ENCODE measurements at regions not wholly inside any gene's neighbourhood (a gene's known extent, or its start where the extent isn't known, plus 50 kb on each side); places are given as distances from the start of the nearest gene placed in this dataset.
"Not testable (repeated sequence)": the region's sequence is repeated elsewhere in the genome, so short reads cannot be mapped to it uniquely, and the experiment has no call there.

DNA sequence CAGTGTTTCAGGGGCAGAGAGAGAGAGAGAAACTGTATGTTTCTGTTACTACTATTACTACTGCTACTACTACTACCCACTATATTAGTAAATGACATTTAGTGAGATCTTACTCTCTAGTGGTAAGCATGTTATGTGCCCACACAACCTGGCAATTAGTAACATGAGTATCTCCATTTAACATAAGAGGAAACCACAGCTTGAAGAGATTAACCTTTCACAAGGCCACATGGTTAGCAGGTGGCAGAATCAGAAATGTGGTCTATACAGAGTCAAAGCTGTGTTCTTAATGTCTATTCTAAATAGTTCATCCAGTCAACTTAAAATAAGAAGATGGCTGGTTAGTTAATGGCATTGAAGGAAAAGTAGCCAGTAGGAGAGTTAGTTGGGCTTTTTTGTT is 961.6 kb downstream of the MCTP2 start:
- TF ChIP-seq, protein P1, sequence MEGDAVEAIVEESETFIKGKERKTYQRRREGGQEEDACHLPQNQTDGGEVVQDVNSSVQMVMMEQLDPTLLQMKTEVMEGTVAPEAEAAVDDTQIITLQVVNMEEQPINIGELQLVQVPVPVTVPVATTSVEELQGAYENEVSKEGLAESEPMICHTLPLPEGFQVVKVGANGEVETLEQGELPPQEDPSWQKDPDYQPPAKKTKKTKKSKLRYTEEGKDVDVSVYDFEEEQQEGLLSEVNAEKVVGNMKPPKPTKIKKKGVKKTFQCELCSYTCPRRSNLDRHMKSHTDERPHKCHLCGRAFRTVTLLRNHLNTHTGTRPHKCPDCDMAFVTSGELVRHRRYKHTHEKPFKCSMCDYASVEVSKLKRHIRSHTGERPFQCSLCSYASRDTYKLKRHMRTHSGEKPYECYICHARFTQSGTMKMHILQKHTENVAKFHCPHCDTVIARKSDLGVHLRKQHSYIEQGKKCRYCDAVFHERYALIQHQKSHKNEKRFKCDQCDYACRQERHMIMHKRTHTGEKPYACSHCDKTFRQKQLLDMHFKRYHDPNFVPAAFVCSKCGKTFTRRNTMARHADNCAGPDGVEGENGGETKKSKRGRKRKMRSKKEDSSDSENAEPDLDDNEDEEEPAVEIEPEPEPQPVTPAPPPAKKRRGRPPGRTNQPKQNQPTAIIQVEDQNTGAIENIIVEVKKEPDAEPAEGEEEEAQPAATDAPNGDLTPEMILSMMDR (IDR thresholded peaks at IDR 0.05), result no peak
- H3K9me3 ChIP-seq, result no peaks in the 10 kb centered on the region

DNA sequence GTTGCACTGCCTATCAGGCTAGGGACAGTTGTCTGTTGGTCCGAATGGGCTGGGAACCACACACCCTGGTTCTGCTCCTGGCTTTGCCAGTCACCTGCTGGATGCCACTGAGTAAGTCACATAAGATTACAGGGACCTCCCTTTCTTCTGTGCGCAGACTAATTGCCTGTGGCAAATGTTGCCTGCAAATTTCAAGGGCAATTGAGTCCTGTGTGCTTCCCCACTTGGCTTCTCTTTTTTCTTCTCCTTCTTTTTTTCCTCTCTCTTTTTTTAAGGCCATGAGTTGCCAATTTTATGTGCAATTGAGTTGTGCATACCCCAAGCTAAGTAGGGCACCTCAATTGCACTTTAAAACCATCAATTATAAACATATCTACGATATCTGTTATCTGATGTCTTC is 963.4 kb downstream of the MCTP2 start:
- Histone ChIP-seq H3K4me3 (no peak overlapping the region), H3K4me1 (peaks cover 0 to 11% (median 0%) of the 10 kb centered on the region in 4 donors), H3K9me3 (no peaks in the 10 kb centered on the region), H3K36me3 (no peaks in the 10 kb centered on the region), H3K27me3 (no peaks in the 10 kb centered on the region), H3K27ac (no peak overlapping the region)
- DNase-seq, result no peak
- TF ChIP-seq, protein P1 (IDR thresholded peaks at IDR 0.05), result no peak
- intact Hi-C loops (cut with DNase I; ENCODE audit: low total_unique reads), result no loop called here

More for the DNA sequence above, 961.6 kb downstream of the MCTP2 start:
- H3K27me3 ChIP-seq, result no peaks in the 10 kb centered on the region
- H3K4me3 ChIP-seq, result no peak overlapping the region
- intact Hi-C loops (cut with DNase I; ENCODE audit: low total_unique reads), result no loop called here
- peaks cover 0 to 11% (median 0%) of the 10 kb centered on the region in 4 donors for H3K4me1 ChIP-seq
- no peak for DNase-seq
- H3K36me3 ChIP-seq, result no peaks in the 10 kb centered on the region
- peak overlapping the region; percentile 42 to 52 for H3K27ac ChIP-seq

DNA sequence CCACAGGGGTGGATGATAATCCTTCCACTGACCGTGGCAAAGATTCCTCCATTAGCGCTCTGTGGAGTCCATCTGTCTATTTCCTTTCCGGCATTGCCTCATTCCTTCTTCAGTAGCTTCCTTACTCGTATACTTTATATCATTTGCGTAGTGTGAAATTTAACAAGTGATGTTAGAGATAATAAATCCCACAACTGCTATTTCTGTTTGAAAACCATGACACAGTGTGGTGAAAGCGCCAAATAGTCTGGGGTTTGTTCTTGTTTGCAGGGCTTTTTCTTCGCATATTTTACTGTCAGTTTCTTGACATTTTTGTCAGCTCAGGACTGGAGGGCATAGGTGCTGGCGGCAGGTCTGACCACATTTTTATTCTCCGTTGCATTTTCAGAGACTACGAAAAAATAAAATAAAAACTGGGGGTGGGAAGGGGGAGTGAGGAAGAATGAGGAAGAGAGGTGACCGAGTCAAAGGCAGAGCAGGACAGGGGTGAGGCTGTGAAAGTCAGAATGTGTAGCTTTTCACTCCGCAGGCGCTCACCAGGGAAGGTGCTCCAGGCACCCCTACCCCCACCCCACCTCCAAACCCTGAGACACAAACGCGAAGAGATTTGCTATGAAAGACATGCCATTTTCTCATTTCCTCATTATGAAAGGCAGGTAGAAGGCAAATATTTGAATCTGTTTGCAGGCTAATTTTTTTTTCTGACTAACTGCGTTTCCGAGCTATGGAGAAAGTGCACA is 965.0 kb downstream of the MCTP2 start:
- no peaks in the 10 kb centered on the region for H3K9me3 ChIP-seq

DNA sequence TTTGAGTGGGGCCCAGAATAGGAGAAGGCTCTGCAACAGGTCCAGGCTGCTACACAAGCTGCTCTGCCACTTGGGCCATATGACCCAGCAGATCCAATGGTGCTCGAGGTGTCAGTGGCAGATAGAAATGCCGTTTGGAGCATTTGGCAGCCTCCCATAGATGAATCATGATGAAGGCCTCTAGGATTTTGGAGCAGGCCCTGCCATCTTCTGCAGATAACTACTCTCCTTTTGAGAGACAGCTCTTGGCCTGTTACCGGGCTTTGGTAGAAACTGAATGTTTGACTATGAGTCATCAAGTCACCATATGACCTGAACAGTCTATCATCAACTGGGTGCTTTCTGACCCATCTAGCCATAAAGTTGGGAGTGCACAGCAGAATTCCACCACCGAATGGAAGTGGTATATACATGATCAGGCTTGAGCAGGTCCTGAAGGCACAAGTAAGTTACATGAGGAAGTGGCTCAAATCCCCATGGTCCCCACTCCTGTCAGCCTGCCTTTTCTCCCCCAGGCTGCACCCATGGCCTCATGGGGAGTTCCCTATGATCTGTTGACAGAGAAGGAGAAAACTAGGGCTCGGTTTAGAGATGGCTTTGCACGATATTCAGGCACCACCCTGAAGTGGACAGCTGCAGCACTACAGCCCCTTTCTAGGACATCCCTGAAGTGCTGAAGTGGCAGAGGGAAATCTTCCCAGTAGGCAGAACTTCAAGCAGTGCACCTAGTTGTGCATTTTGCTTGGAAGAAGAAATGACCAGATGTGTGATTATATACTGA is 971.4 kb downstream of the MCTP2 start:
- Histone ChIP-seq H3K27ac (no peak overlapping the region), H3K4me1 (no peaks in the 10 kb centered on the region), H3K27me3 (no peaks in the 10 kb centered on the region), H3K36me3 (no peaks in the 10 kb centered on the region), H3K9me3 (no peaks in the 10 kb centered on the region), H3K4me3 (no peak overlapping the region)
- DNase-seq, result no peak
- intact Hi-C loops (cut with DNase I; ENCODE audit: low total_unique reads), result no loop called here
- TF ChIP-seq, protein P1 (IDR thresholded peaks at IDR 0.05), result no peak

More for the DNA sequence above, 965.0 kb downstream of the MCTP2 start:
- intact Hi-C loops (cut with DNase I; ENCODE audit: low total_unique reads), result no loop called here
- Histone ChIP-seq H3K27me3 (no peaks in the 10 kb centered on the region), H3K4me3 (no peak overlapping the region), H3K27ac (no peak overlapping the region), H3K4me1 (peaks cover 0 to 11% (median 0%) of the 10 kb centered on the region in 4 donors), H3K36me3 (no peaks in the 10 kb centered on the region)
- TF ChIP-seq, protein P1 (IDR thresholded peaks at IDR 0.05), result no peak
- DNase-seq, result no peak

GRCh38 chr15:95205077-95205476 is 973.7 kb downstream of the MCTP2 start:
- TF ChIP-seq, protein P1 (IDR thresholded peaks at IDR 0.05), result no peak
- Histone ChIP-seq H3K4me3 (no peak overlapping the region), H3K9me3 (no peaks in the 10 kb centered on the region), H3K4me1 (no peaks in the 10 kb centered on the region), H3K27ac (no peak overlapping the region), H3K36me3 (peaks cover 0 to 5% (median 0%) of the 10 kb centered on the region in 3 donors), H3K27me3 (no peaks in the 10 kb centered on the region)
- intact Hi-C loops (cut with DNase I; ENCODE audit: low total_unique reads), result no loop called here
- DNase-seq, result no peak

GRCh38 chr15:95205830-95206229 is 974.5 kb downstream of the MCTP2 start:
- H3K27me3 ChIP-seq; DNase-seq; H3K36me3 ChIP-seq; H3K4me1 ChIP-seq; H3K27ac ChIP-seq; H3K9me3 ChIP-seq; H3K4me3 ChIP-seq; intact Hi-C loops (cut with DNase I; ENCODE audit: low total_unique reads): not testable (repeated sequence)
